HepG2 (cell line): ENCODE measurements at regions not wholly inside any gene's neighbourhood (a gene's known extent, or its start where the extent isn't known, plus 50 kb on each side); places are given as distances from the start of the nearest gene placed in this dataset.
"Not testable (repeated sequence)": the region's sequence is repeated elsewhere in the genome, so short reads cannot be mapped to it uniquely, and the experiment has no call there.

Experiments
- CBX5 ChIP-seq: sonication (generic); formaldehyde crosslinking; IDR thresholded peaks from 2 replicates; pipeline ENCODE4 v1.4.0; 2020; ENCODE audit warnings: missing genetic modification reagents, borderline replicate concordance
- POLR2A ChIP-seq, 2 experiments: IDR thresholded peaks; 2 replicates each; pipeline ENCODE4 v1.6.1; 2011; ENCODE audit warnings: low read depth in 2 of 2, low read length in 2 of 2, mild to moderate bottlenecking in 1 of 2, moderate library complexity in 1 of 2; ENCODE audit not compliant: insufficient read depth in 1 of 2
- TEAD2 ChIP-seq: sonication (generic); formaldehyde crosslinking; IDR thresholded peaks from 2 replicates; pipeline ENCODE4 v1.9.0; 2021; ENCODE audit warnings: missing genetic modification reagents
- ZFP62 ChIP-seq: sonication (generic); formaldehyde crosslinking; IDR thresholded peaks from 2 replicates; pipeline ENCODE4 v1.4.0; 2020; ENCODE audit warnings: missing genetic modification reagents
- ZKSCAN1 ChIP-seq: fragments of 150-350 bp; IDR thresholded peaks from 2 replicates; pipeline ENCODE4 v1.6.1; 2014; ENCODE audit warnings: low read length
- ZNF569 ChIP-seq: sonication (generic); formaldehyde crosslinking; IDR thresholded peaks from 2 replicates; pipeline ENCODE4 v1.5.0; 2020; ENCODE audit warnings: mild to moderate bottlenecking, missing genetic modification reagents, moderate library complexity, borderline replicate concordance
- ZNF660 ChIP-seq: sonication (generic); formaldehyde crosslinking; IDR thresholded peaks from 2 replicates; pipeline ENCODE4 v1.5.1; 2020; ENCODE audit warnings: mild to moderate bottlenecking, low read depth, missing genetic modification reagents, borderline replicate concordance
- ZNF792 ChIP-seq: IDR thresholded peaks from 2 replicates; pipeline ENCODE4 v1.6.1; 2016
- TF ChIP-seq, protein P1 (sequence below): sonication (generic); formaldehyde crosslinking; IDR thresholded peaks from 2 replicates; pipeline ENCODE4 v1.5.0; 2020; ENCODE audit warnings: mild to moderate bottlenecking, missing genetic modification reagents, moderate library complexity

DNA sequence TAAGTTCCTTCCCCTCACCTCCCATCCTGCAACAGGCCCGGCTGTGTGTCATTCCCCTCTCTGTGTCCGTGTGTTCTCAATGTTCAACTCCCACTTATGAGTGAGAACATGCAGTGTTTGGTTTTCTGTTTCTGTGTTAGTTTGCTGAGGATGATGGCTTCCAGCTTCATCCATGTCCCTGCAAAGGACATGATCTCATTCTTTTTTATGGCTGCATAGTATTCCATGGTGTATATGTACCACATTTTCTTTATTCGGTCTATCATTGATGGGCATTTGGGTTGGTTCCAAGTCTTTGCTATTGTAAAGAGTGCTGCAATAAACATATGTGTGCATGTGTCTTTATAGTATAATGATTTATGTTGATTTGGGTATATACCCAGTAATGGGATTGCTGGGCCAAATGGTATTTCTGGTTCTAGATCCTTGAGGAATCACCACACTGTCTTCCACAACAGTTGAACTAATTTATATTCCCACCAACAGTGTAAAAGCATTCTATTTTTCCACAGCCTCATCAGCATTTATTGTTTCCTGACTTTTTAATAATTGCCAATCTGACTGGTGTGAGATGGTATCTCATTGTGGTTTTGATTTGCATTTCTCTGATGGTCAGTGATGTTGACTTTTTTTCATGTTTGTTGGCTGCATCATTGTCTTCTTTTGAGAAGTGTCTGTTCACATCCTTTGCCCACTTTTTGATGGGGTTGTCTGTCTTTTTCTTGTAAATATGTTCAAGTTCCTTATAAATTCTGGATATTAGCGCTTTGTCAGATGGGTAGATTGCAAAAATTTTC, 174.1 kb upstream of the PHACTR1 start:
- not testable (repeated sequence) for TF ChIP-seq TEAD2 (CRISPR knock-in tag); ZNF660; ZKSCAN1; CBX5 (CRISPR knock-in tag); POLR2A (IDR thresholded peaks at IDR 0.05; ENCODE audit: insufficient read depth in 1 of 2, low read depth in 2 of 2, low read length in 2 of 2); ZFP62 (CRISPR knock-in tag); ZNF569; ZNF792 (CRISPR knock-in tag)
- TF ChIP-seq, protein P1, sequence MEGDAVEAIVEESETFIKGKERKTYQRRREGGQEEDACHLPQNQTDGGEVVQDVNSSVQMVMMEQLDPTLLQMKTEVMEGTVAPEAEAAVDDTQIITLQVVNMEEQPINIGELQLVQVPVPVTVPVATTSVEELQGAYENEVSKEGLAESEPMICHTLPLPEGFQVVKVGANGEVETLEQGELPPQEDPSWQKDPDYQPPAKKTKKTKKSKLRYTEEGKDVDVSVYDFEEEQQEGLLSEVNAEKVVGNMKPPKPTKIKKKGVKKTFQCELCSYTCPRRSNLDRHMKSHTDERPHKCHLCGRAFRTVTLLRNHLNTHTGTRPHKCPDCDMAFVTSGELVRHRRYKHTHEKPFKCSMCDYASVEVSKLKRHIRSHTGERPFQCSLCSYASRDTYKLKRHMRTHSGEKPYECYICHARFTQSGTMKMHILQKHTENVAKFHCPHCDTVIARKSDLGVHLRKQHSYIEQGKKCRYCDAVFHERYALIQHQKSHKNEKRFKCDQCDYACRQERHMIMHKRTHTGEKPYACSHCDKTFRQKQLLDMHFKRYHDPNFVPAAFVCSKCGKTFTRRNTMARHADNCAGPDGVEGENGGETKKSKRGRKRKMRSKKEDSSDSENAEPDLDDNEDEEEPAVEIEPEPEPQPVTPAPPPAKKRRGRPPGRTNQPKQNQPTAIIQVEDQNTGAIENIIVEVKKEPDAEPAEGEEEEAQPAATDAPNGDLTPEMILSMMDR: not testable (repeated sequence)
